ENCODE measurements at regions not wholly inside any gene's neighbourhood (a gene's known extent, or its start where the extent isn't known, plus 50 kb on each side); places are given as distances from the start of the nearest gene placed in this dataset.

DNA sequence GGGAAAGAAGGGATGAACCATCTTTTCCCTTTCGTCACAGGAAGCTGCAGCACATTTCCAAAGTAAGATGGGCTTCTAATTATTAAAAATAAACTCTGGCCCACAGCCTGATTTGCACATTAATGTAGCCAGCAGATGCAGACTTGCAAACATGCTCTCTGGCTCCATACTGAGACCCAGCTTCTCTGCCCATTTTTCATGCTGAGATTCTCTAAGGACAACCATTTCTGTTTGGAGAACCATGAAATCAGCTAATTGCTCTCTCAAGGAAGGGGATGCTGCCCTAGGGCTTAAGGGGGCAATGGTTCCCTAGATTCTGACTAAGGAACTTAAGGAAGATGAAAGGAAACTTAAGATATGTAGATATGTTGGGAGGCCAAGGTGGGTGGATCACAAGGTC is 63.0 kb upstream of the CES5A start:
- no peak for DNase-seq

DNA sequence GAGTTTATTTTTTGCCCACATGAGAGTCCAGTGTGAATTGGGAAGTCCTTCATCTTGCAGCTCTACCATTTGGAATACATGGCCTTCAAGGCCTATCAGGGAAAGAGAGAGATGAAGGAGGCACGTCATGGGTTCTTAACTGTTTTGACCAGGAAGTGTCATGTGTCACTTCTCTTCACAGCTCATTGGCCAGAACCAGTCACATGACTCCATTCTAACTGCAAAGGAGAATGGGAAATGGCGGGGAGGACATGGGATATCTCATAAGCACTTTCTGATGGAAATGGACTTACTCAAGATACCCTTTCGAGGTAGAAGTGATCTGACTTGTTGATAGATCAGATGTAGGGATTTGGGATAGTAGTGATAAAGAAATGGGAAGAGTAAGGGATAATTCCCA is 57.9 kb upstream of the CES5A start:
- DNase-seq, result no peak

- DNase-seq, result no peak
Observed at GRCh38 chr16:55930036-55930435, 54.9 kb upstream of the CES5A start.

DNA sequence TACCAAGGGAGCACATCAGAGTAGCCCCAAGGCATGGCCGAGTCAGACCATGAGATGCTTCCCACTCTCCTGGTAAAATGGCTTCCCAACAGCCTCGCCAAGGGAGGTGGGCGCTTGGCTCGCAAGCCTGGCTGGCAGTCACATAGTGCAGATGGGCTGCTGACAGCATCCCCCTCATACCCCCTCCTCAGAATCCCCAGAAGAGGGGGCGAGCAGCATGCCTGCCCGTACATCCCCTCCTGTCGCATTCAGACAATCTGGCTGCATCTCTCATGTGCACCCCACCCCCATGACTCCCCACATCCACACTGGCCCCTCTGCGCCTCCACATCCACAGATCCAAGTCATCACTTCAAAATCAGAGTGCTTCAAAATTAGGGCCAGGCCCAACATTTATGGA is 54.0 kb upstream of the CES5A start:
- DNase-seq, result no peak

DNA sequence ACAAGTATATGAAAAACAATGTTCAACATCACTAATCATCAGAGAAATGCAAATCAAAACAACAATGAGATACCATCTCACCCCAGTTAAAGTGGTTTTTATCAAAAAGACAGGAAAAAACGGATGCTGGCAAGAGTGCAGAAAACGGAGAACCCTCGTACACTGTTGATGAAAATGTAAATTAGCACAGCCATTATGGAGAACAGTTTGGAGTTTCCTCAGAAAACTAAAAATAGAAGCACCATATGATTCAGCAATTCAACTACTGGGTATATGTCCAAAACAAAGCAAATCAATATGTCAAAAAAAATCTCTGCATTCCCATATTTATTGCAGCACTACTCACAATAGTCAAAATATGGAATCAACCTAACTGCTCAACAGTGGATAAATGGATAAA is 50.1 kb upstream of the CES5A start:
- no peak for DNase-seq
